ENCODE measurements at regions not wholly inside any gene's neighbourhood (a gene's known extent, or its start where the extent isn't known, plus 50 kb on each side); places are given as distances from the start of the nearest gene placed in this dataset.

GRCh38 chr2:58607448-58607847, 366.3 kb upstream of the FANCL start:
- Histone ChIP-seq H3K4me1 (ENCODE audit: low read depth) (no peaks in the 10 kb centered on the region), H3K4me3 (no peak overlapping the region), H3K27me3 (no peaks in the 10 kb centered on the region), H3K27ac (no peak overlapping the region), H3K9me3 (ENCODE audit: low read depth) (no peaks in the 10 kb centered on the region), H3K36me3 (no peaks in the 10 kb centered on the region)
- DNase-seq (ENCODE audit: low read depth in 1 of 2, low spot score in 1 of 2) = no peak
- TF ChIP-seq CTCF (IDR thresholded peaks at IDR 0.05; ENCODE audit: low read depth, low read length) = no peak

- no peaks in the 10 kb centered on the region for H3K36me3 ChIP-seq
- DNase-seq (ENCODE audit: low read depth in 1 of 2, low spot score in 1 of 2) = no peak
- TF ChIP-seq CTCF (IDR thresholded peaks at IDR 0.05; ENCODE audit: low read depth, low read length) = no peak
- no peak overlapping the region for H3K4me3 ChIP-seq
- no peaks in the 10 kb centered on the region for H3K27me3 ChIP-seq
- no peak overlapping the region for H3K27ac ChIP-seq
- H3K4me1 ChIP-seq (ENCODE audit: low read depth) = no peaks in the 10 kb centered on the region
- H3K9me3 ChIP-seq (ENCODE audit: low read depth) = no peaks in the 10 kb centered on the region
Observed at GRCh38 chr2:58606799-58607198, 365.7 kb upstream of the FANCL start.

GRCh38 chr2:58604096-58604495, 363.0 kb upstream of the FANCL start:
- H3K27ac ChIP-seq = no peak overlapping the region
- no peak overlapping the region for H3K4me3 ChIP-seq
- no peak for TF ChIP-seq CTCF (IDR thresholded peaks at IDR 0.05; ENCODE audit: low read depth, low read length)
- H3K9me3 ChIP-seq (ENCODE audit: low read depth) = no peaks in the 10 kb centered on the region
- no peaks in the 10 kb centered on the region for H3K27me3 ChIP-seq
- no peak for DNase-seq (ENCODE audit: low read depth in 1 of 2, low spot score in 1 of 2)
- no peaks in the 10 kb centered on the region for H3K4me1 ChIP-seq (ENCODE audit: low read depth)
- no peaks in the 10 kb centered on the region for H3K36me3 ChIP-seq

DNA sequence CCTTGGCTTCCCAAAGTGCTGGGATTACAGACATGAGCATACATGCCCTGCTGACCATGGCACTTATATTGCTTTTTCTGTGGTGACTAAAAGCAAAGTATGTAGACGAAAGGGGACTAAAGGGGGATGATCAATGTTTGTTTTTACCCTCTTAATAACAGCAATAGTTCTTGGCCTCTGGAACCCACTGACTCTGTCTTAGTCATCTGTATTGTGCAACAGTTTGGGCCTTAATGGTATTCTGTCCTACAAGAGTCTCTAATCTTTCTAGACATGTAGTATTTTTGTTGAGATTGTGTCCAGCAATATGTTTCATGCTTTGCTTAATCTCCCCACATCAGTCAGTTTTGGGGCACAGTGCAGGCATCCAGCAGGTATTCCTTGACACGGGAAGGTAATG, 359.9 kb upstream of the FANCL start:
- Histone ChIP-seq H3K36me3 (no peaks in the 10 kb centered on the region), H3K27ac (no peak overlapping the region), H3K27me3 (no peaks in the 10 kb centered on the region), H3K4me1 (ENCODE audit: low read depth) (no peaks in the 10 kb centered on the region), H3K4me3 (no peak overlapping the region), H3K9me3 (ENCODE audit: low read depth) (no peaks in the 10 kb centered on the region)
- DNase-seq (ENCODE audit: low read depth in 1 of 2, low spot score in 1 of 2) = no peak
- TF ChIP-seq CTCF (IDR thresholded peaks at IDR 0.05; ENCODE audit: low read depth, low read length) = no peak

- Histone ChIP-seq H3K4me3 (no peak overlapping the region), H3K27ac (no peak overlapping the region), H3K27me3 (no peaks in the 10 kb centered on the region), H3K9me3 (ENCODE audit: low read depth) (no peaks in the 10 kb centered on the region), H3K4me1 (ENCODE audit: low read depth) (no peaks in the 10 kb centered on the region), H3K36me3 (no peaks in the 10 kb centered on the region)
- no peak for DNase-seq (ENCODE audit: low read depth in 1 of 2, low spot score in 1 of 2)
- no peak for TF ChIP-seq CTCF (IDR thresholded peaks at IDR 0.05; ENCODE audit: low read depth, low read length)
Observed at GRCh38 chr2:58598171-58598570, 357.0 kb upstream of the FANCL start.

DNA sequence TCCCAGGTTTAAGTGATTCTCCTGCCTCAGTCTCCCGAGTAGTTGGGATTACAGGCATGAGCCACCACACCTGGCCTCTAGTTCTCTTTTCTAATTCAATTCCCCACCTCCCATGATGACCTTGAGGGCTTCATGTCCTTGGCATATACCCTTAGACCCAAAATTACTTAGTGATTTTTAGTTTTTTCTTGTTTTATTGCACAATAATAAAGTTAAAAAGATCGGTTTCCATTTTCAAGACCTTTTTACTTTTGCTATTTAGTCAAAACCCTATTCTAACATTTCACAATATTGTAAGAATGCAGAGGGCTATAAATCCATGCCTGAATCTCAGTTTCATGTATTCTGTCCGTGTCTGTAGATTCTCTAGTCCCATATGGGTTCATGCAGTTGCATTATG, 354.6 kb upstream of the FANCL start:
- Histone ChIP-seq H3K9me3 (ENCODE audit: low read depth) (no peaks in the 10 kb centered on the region), H3K4me1 (ENCODE audit: low read depth) (no peaks in the 10 kb centered on the region), H3K36me3 (no peaks in the 10 kb centered on the region), H3K4me3 (no peak overlapping the region), H3K27ac (no peak overlapping the region), H3K27me3 (no peaks in the 10 kb centered on the region)
- TF ChIP-seq CTCF (IDR thresholded peaks at IDR 0.05; ENCODE audit: low read depth, low read length) = no peak
- no peak for DNase-seq (ENCODE audit: low read depth in 1 of 2, low spot score in 1 of 2)
